ENCODE measurements at regions not wholly inside any gene's neighbourhood (a gene's known extent, or its start where the extent isn't known, plus 50 kb on each side); places are given as distances from the start of the nearest gene placed in this dataset.

GRCh38 chr21:43306391-43306790 is 120.5 kb downstream of the SIK1 start:
- Histone ChIP-seq H3K9me3 (replicated peaks; ENCODE audit: control insufficient read depth, insufficient read depth, low read length) (no peaks in the 10 kb centered on the region), H3K36me3 (ENCODE audit: control insufficient read depth in 2 of 2, extremely low read depth in 1 of 2, insufficient read depth in 2 of 2, low read length in 2 of 2) (no peaks in the 10 kb centered on the region), H3K9me1 (replicated peaks; ENCODE audit: control insufficient read depth, extremely low read depth, insufficient read depth, low read length) (no peaks in the 10 kb centered on the region), H3K9ac (replicated peaks; ENCODE audit: extremely low read depth, insufficient read depth, low read length) (no peak overlapping the region), H3K4me2 (ENCODE audit: insufficient read depth, low read length) (no peak overlapping the region), H3K79me2 (ENCODE audit: control insufficient read depth, insufficient read depth, low read length) (no peaks in the 10 kb centered on the region), H4K20me1 (replicated peaks; ENCODE audit: control insufficient read depth, extremely low read depth, insufficient read depth, low read length) (no peaks in the 10 kb centered on the region), H2AFZ (ENCODE audit: low read depth, low read length) (no peak overlapping the region), H3K27ac (ENCODE audit: insufficient read depth, low read depth, low read length) (no peak overlapping the region), H3K27me3 (ENCODE audit: control insufficient read depth in 2 of 2, insufficient read depth in 2 of 2, low read length in 2 of 2) (peaks cover 1 to 5% of the 10 kb centered on the region in 2 experiments), H3K4me3 (replicated peaks in 1 of 3; ENCODE audit: insufficient read depth in 1 of 3, low read depth in 1 of 3, low read length in 3 of 3) (no peak overlapping the region), H3K4me1 (ENCODE audit: control insufficient read depth, extremely low read depth, insufficient read depth, low read length) (no peaks in the 10 kb centered on the region)
- intact Hi-C loops (cut with micrococcal nuclease) (no loop called here), dilution Hi-C loops (cut with MboI; ENCODE audit: extremely low pct_ligation_motif_present, low sequenced_read_pairs) (no loop called here)
- TF ChIP-seq, protein P1, sequence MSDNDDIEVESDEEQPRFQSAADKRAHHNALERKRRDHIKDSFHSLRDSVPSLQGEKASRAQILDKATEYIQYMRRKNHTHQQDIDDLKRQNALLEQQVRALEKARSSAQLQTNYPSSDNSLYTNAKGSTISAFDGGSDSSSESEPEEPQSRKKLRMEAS (IDR thresholded peaks at IDR 0.05; ENCODE audit: insufficient read depth, insufficient read length) = no peak
- TF ChIP-seq MYC (IDR thresholded peaks at IDR 0.05; ENCODE audit: low read depth, low read length) (no peak), GATA2 (IDR thresholded peaks at IDR 0.05; ENCODE audit: insufficient read depth, insufficient read length, low read depth, low read length) (no peak), POLR2A (IDR thresholded peaks at IDR 0.05; ENCODE audit: low read depth, low read length) (no peak), POLR2AphosphoS5 (IDR thresholded peaks at IDR 0.05; ENCODE audit: insufficient read depth, low read depth, low read length) (no peak), FOS (IDR thresholded peaks at IDR 0.05; ENCODE audit: borderline replicate concordance, insufficient read depth, low read length) (no peak), JUN (IDR thresholded peaks at IDR 0.05; ENCODE audit: borderline replicate concordance, insufficient read depth, insufficient read length, low read depth) (no peak), EZH2 (IDR thresholded peaks at IDR 0.05; ENCODE audit: borderline replicate concordance, low read depth, low read length, severe bottlenecking) (no peak)
- TF ChIP-seq, protein P2, sequence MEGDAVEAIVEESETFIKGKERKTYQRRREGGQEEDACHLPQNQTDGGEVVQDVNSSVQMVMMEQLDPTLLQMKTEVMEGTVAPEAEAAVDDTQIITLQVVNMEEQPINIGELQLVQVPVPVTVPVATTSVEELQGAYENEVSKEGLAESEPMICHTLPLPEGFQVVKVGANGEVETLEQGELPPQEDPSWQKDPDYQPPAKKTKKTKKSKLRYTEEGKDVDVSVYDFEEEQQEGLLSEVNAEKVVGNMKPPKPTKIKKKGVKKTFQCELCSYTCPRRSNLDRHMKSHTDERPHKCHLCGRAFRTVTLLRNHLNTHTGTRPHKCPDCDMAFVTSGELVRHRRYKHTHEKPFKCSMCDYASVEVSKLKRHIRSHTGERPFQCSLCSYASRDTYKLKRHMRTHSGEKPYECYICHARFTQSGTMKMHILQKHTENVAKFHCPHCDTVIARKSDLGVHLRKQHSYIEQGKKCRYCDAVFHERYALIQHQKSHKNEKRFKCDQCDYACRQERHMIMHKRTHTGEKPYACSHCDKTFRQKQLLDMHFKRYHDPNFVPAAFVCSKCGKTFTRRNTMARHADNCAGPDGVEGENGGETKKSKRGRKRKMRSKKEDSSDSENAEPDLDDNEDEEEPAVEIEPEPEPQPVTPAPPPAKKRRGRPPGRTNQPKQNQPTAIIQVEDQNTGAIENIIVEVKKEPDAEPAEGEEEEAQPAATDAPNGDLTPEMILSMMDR (IDR thresholded peaks at IDR 0.05; ENCODE audit: extremely low read depth in 1 of 2, insufficient read depth in 1 of 2, low read depth in 1 of 2, low read length in 2 of 2) = no peak
- CTCF ChIA-PET = interaction anchor here (1.2 kb wide), 1 partner anchor 9 kb away, joined by 4 read pairs; no protein-coding TSS in a partner anchor
- no peak for DNase-seq (ENCODE audit: low read depth, low spot score)
- POLR2A ChIA-PET = no interaction called here
- no peak for FAIRE-seq
- no TSS peak for BruUV-seq (replicated peaks)
